ENCODE measurements at regions not wholly inside any gene's neighbourhood (a gene's known extent, or its start where the extent isn't known, plus 50 kb on each side); places are given as distances from the start of the nearest gene placed in this dataset.

GRCh38 chr4:33407496-33407895 is 2687.3 kb downstream of the PCDH7 start:
- H3K4me2 ChIP-seq (ENCODE audit: insufficient read depth in 1 of 2, low read depth in 2 of 2, low read length in 2 of 2): no peak overlapping the region
- no peaks in the 10 kb centered on the region for H3K79me2 ChIP-seq (ENCODE audit: control insufficient read depth in 1 of 2, insufficient read depth in 2 of 2, low read length in 2 of 2)
- no peaks in the 10 kb centered on the region for H3K23me2 ChIP-seq (ENCODE audit: low read depth, low read length)
- H3K9me3 ChIP-seq (ENCODE audit: insufficient read depth in 2 of 2, low read depth in 1 of 2, low read length in 1 of 2): no peaks in the 10 kb centered on the region
- DNase-seq (ENCODE audit: low read depth in 1 of 2, low spot score in 2 of 2) (no peak), FAIRE-seq (no peak)
- 85% methylated on average over 2 of the region's 2 CpGs; no CpG with 5 or more reads in 1 of the 2 experiments for WGBS, 2 experiments (ENCODE audit: extremely low coverage in 1 of 2, insufficient coverage in 1 of 2, insufficient read length in 1 of 2, insufficient replicate concordance in 2 of 2, low coverage in 1 of 2, low lambda C conversion rate in 2 of 2, missing lambda C conversion rate in 1 of 2)
- no peak overlapping the region for H4K5ac ChIP-seq (ENCODE audit: insufficient read length, low read depth, low read length)
- H4K20me1 ChIP-seq (replicated peaks in 1 of 2; ENCODE audit: control insufficient read depth in 1 of 2, insufficient read depth in 2 of 2, low read length in 2 of 2): no peaks in the 10 kb centered on the region
- no peak overlapping the region for H3K4ac ChIP-seq (replicated peaks; ENCODE audit: insufficient read length, low read depth, low read length)
- H4K91ac ChIP-seq (replicated peaks; ENCODE audit: insufficient read length, low read length): no peak overlapping the region
- H3K4me1 ChIP-seq (replicated peaks in 1 of 4; ENCODE audit: control insufficient read depth in 3 of 4, insufficient read depth in 4 of 4, low read length in 3 of 4): no peaks in the 10 kb centered on the region
- peaks cover 0 to 1% (median 0%) of the 10 kb centered on the region in 4 experiments; a peak in 1 of 7 replicates for H3K27me3 ChIP-seq (replicated peaks in 1 of 4; ENCODE audit: control insufficient read depth in 3 of 4, extremely low read depth in 1 of 4, insufficient read depth in 3 of 4, low read length in 3 of 4)
- H2BK15ac ChIP-seq (ENCODE audit: low read length): no peak overlapping the region
- no peak overlapping the region for H3K18ac ChIP-seq (ENCODE audit: extremely low read depth, low read length)
- no peak overlapping the region for H3K27ac ChIP-seq (ENCODE audit: low read depth, low read length)
- H3K56ac ChIP-seq (replicated peaks; ENCODE audit: insufficient read length, low read depth, low read length): no peak overlapping the region
- no peak overlapping the region for H3K9ac ChIP-seq (replicated peaks in 1 of 4; ENCODE audit: extremely low read depth in 1 of 4, low read depth in 3 of 4, low read length in 3 of 4)
- no peak overlapping the region for H2BK20ac ChIP-seq (ENCODE audit: low read length)
- H2AK5ac ChIP-seq (ENCODE audit: low read depth, low read length): no peak overlapping the region
- no peaks in the 10 kb centered on the region for H3K79me1 ChIP-seq (ENCODE audit: low read depth, low read length)
- no peak overlapping the region for H3K23ac ChIP-seq (ENCODE audit: insufficient read length)
- no peaks in the 10 kb centered on the region for H3K36me3 ChIP-seq (ENCODE audit: control insufficient read depth in 2 of 4, insufficient read depth in 4 of 4, low read length in 3 of 4)
- no peak overlapping the region for H3K14ac ChIP-seq (ENCODE audit: insufficient read length)
- H4K8ac ChIP-seq (ENCODE audit: extremely low read depth, insufficient read depth, low read length): no peak overlapping the region
- CTCF ChIA-PET (ENCODE audit: partially characterized antibody): no interaction called here
- H2BK12ac ChIP-seq (ENCODE audit: low read depth, low read length): no peak overlapping the region
- H2BK120ac ChIP-seq (replicated peaks; ENCODE audit: low read depth, low read length): no peak overlapping the region
- POLR2A ChIA-PET (ENCODE audit: partially characterized antibody): no interaction called here
- H2BK5ac ChIP-seq (ENCODE audit: low read depth, low read length): no peak overlapping the region
- H2AFZ ChIP-seq (ENCODE audit: low read length): no peak overlapping the region
- TF ChIP-seq SP2 (IDR thresholded peaks at IDR 0.05; ENCODE audit: low read length): no peak
- TF ChIP-seq, protein P1, sequence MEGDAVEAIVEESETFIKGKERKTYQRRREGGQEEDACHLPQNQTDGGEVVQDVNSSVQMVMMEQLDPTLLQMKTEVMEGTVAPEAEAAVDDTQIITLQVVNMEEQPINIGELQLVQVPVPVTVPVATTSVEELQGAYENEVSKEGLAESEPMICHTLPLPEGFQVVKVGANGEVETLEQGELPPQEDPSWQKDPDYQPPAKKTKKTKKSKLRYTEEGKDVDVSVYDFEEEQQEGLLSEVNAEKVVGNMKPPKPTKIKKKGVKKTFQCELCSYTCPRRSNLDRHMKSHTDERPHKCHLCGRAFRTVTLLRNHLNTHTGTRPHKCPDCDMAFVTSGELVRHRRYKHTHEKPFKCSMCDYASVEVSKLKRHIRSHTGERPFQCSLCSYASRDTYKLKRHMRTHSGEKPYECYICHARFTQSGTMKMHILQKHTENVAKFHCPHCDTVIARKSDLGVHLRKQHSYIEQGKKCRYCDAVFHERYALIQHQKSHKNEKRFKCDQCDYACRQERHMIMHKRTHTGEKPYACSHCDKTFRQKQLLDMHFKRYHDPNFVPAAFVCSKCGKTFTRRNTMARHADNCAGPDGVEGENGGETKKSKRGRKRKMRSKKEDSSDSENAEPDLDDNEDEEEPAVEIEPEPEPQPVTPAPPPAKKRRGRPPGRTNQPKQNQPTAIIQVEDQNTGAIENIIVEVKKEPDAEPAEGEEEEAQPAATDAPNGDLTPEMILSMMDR (IDR thresholded peaks at IDR 0.05; ENCODE audit: control extremely low read depth in 1 of 3, insufficient read depth in 1 of 3, low read depth in 1 of 3, low read length in 3 of 3): no peak
- TF ChIP-seq MAX (IDR thresholded peaks at IDR 0.05): no peak
- no peak overlapping the region for H3K4me3 ChIP-seq (ENCODE audit: extremely low read depth in 1 of 4, insufficient read depth in 2 of 4, low read depth in 3 of 4, low read length in 4 of 4)
